H9 (cell line): ENCODE measurements at regions not wholly inside any gene's neighbourhood (a gene's known extent, or its start where the extent isn't known, plus 50 kb on each side); places are given as distances from the start of the nearest gene placed in this dataset.

Experiments used
- DNase-seq: peaks from one replicate; pipeline ENCODE4 v3.0.0-alpha.2; 2017
- H2AFZ ChIP-seq: one replicate; pipeline ENCODE4 v1.6.1; 2013; ENCODE audit warnings: mild to moderate bottlenecking, low read length, control low read depth, moderate library complexity
- H2AK5ac ChIP-seq: 2 replicates; pipeline ENCODE4 v1.6.1; 2013; ENCODE audit warnings: low read length, control low read depth, mixed read lengths; ENCODE audit not compliant: insufficient read length
- H2BK120ac ChIP-seq: one replicate; pipeline ENCODE4 v1.6.1; 2013; ENCODE audit warnings: low read depth, mild to moderate bottlenecking, low read length, control low read depth, inconsistent platforms; ENCODE audit not compliant: poor library complexity, severe bottlenecking
- H2BK12ac ChIP-seq: 2 replicates; pipeline ENCODE4 v1.6.1; 2013; ENCODE audit warnings: low read length, control low read depth, mixed read lengths, low read depth; ENCODE audit not compliant: insufficient read length
- H2BK15ac ChIP-seq: 2 replicates; pipeline ENCODE4 v1.6.1; 2013; ENCODE audit warnings: low read depth, low read length, control low read depth
- H2BK20ac ChIP-seq: one replicate; pipeline ENCODE4 v1.6.1; 2013; ENCODE audit warnings: low read depth, mild to moderate bottlenecking, low read length, control low read depth, inconsistent platforms; ENCODE audit not compliant: poor library complexity, severe bottlenecking
- H2BK5ac ChIP-seq: 2 replicates; pipeline ENCODE4 v1.6.1; 2013; ENCODE audit warnings: low read length, control low read depth, mixed read lengths; ENCODE audit not compliant: insufficient read length
- H3K14ac ChIP-seq: 2 replicates; pipeline ENCODE4 v1.6.1; 2013; ENCODE audit warnings: low read length, control low read depth; ENCODE audit not compliant: insufficient read depth
- H3K18ac ChIP-seq: 2 replicates; pipeline ENCODE4 v1.6.1; 2013; ENCODE audit warnings: low read depth, mild to moderate bottlenecking, mixed read lengths, low read length, control low read depth; ENCODE audit not compliant: insufficient read length
- H3K23ac ChIP-seq: 2 replicates; pipeline ENCODE4 v1.6.1; 2013; ENCODE audit warnings: low read length, control low read depth, mixed read lengths, low read depth; ENCODE audit not compliant: insufficient read length
- H3K23me2 ChIP-seq: 2 replicates; pipeline ENCODE4 v1.6.1; 2013; ENCODE audit warnings: low read depth, mild to moderate bottlenecking, mixed read lengths, low read length, control low read depth; ENCODE audit not compliant: insufficient read length, poor library complexity, severe bottlenecking
- H3K27ac ChIP-seq: 2 replicates; pipeline ENCODE4 v1.5.1; 2013; ENCODE audit warnings: low read length, control low read depth, mixed read lengths, low read depth; ENCODE audit not compliant: insufficient read length
- H3K27me3 ChIP-seq: 2 replicates; pipeline ENCODE4 v1.6.1; 2013; ENCODE audit warnings: low read length, control low read depth, inconsistent platforms; ENCODE audit not compliant: insufficient read depth
- H3K4ac ChIP-seq: 2 replicates; pipeline ENCODE4 v1.6.1; 2013; ENCODE audit warnings: low read depth, mild to moderate bottlenecking, control low read depth, inconsistent platforms, low read length, moderate library complexity
- H3K4me1 ChIP-seq: 2 replicates; pipeline ENCODE4 v1.6.1; 2013; ENCODE audit warnings: low read length, control low read depth, inconsistent platforms; ENCODE audit not compliant: insufficient read depth
- H3K4me2 ChIP-seq: 2 replicates; pipeline ENCODE4 v1.6.1; 2013; ENCODE audit warnings: low read length, control low read depth, mixed read lengths; ENCODE audit not compliant: insufficient read length, insufficient read depth
- H3K56ac ChIP-seq: 2 replicates; pipeline ENCODE4 v1.6.1; 2013; ENCODE audit warnings: low read depth, mild to moderate bottlenecking, mixed read lengths, low read length, control low read depth; ENCODE audit not compliant: insufficient read length
- H3K79me1 ChIP-seq: 2 replicates; pipeline ENCODE4 v1.6.1; 2013; ENCODE audit warnings: low read depth, mild to moderate bottlenecking, moderate library complexity, low read length, control low read depth, inconsistent platforms; ENCODE audit not compliant: insufficient read depth, poor library complexity, severe bottlenecking
- H3K79me2 ChIP-seq: 2 replicates; pipeline ENCODE4 v1.6.1; 2013; ENCODE audit warnings: low read length, control low read depth, inconsistent platforms; ENCODE audit not compliant: insufficient read depth
- H3K9ac ChIP-seq: 2 replicates; pipeline ENCODE4 v1.6.1; 2013; ENCODE audit warnings: low read length, control low read depth, mixed read lengths; ENCODE audit not compliant: insufficient read length; ENCODE audit errors: extremely low read depth
- H3K9me3 ChIP-seq: one replicate; pipeline ENCODE4 v1.6.1; 2013; ENCODE audit warnings: low read depth, low read length, inconsistent platforms; ENCODE audit not compliant: control insufficient read depth
- H3T11ph ChIP-seq: one replicate; pipeline ENCODE4 v1.6.1; 2013; ENCODE audit warnings: mild to moderate bottlenecking, low read length, control low read depth, inconsistent platforms
- H4K20me1 ChIP-seq: one replicate; pipeline ENCODE4 v1.6.1; 2013; ENCODE audit not compliant: control insufficient read depth, insufficient read length, insufficient read depth
- H4K5ac ChIP-seq: 2 replicates; pipeline ENCODE4 v1.6.1; 2013; ENCODE audit warnings: low read depth, mild to moderate bottlenecking, mixed read lengths, low read length, control low read depth; ENCODE audit not compliant: insufficient read length
- H4K8ac ChIP-seq: replicated peaks from 2 replicates; pipeline ENCODE4 v1.6.1; 2013; ENCODE audit warnings: low read length, control low read depth, mixed read lengths, low read depth; ENCODE audit not compliant: insufficient read length
- H4K91ac ChIP-seq: 2 replicates; pipeline ENCODE4 v1.6.1; 2013; ENCODE audit warnings: low read depth, mild to moderate bottlenecking, moderate library complexity, mixed read lengths, low read length, control low read depth; ENCODE audit not compliant: insufficient read length
- H3K27ac Mint-ChIP-seq, 3 experiments: 2 replicates in 2 of 3; 3 replicates in 1 of 3; pipeline ENCODE4 v1.8.0; 2020 to 2021; ENCODE audit warnings: mixed read lengths in 3 of 3, mild to moderate bottlenecking in 1 of 3, moderate library complexity in 1 of 3
- H3K27me3 Mint-ChIP-seq: 2 replicates; pipeline ENCODE4 v1.8.0; 2021; ENCODE audit warnings: low read depth, mild to moderate bottlenecking, moderate library complexity, mixed read lengths
- H3K36me3 Mint-ChIP-seq, 3 experiments: 2 replicates in 2 of 3; 3 replicates in 1 of 3; pipeline ENCODE4 v1.8.0; 2020 to 2021; ENCODE audit warnings: low read depth in 3 of 3, mixed read lengths in 3 of 3; ENCODE audit not compliant: insufficient read depth in 1 of 3
- H3K4me1 Mint-ChIP-seq, 2 experiments: 2 replicates each; pipeline ENCODE4 v1.8.0; 2020; ENCODE audit warnings: mixed read lengths in 2 of 2
- H3K4me3 Mint-ChIP-seq, 2 experiments: 2 replicates in 1 of 2; 3 replicates in 1 of 2; pipeline ENCODE4 v1.8.0; 2020 to 2021; ENCODE audit warnings: mild to moderate bottlenecking in 2 of 2, mixed read lengths in 2 of 2, moderate library complexity in 1 of 2
- H3K9me3 Mint-ChIP-seq, 2 experiments: 2 replicates in 1 of 2; 3 replicates in 1 of 2; pipeline ENCODE4 v1.8.0; 2020; ENCODE audit warnings: mild to moderate bottlenecking in 2 of 2, mixed read lengths in 2 of 2, moderate library complexity in 1 of 2
- WGBS: extraction: QIAGEN DNeasy Blood & Tissue Kit; methylation state at CpG from one replicate; pipeline ENCODE4 v1.1.7; 2013; ENCODE audit warnings: missing lambda C conversion rate, low lambda C conversion rate, mixed read lengths; ENCODE audit not compliant: insufficient read length; ENCODE audit errors: extremely low coverage; 5-methylcytosine and 5-hydroxymethylcytosine counted together
- TF ChIP-seq, protein P1 (sequence below): fragments of 200-600 bp; sonication (generic); conservative IDR thresholded peaks from 3 replicates; pipeline ENCODE4 v1.8.0; 2021; ENCODE audit warnings: antibody characterized with exemption, mild to moderate bottlenecking

DNA sequence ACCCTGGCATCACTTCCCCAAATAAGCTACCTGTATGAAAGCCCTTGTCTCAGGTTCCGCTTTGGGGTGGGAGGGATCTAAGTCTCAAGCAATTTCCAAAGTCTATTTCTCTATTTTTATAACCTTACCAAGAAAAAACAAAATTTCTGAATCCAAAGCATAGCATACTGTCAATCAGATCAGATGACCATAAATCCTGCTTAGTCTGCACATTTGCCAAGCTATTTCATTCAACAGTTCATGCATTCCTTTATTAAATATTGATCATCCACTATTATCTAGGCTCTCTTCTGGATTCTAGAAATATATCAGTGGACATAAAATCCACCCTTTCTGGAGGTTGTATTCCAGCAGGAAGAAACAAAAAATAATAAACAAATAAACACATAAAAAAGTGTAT lies 263.5 kb upstream of the USP15 start:
- H2BK20ac ChIP-seq: no peak overlapping the region
- TF ChIP-seq, protein P1, sequence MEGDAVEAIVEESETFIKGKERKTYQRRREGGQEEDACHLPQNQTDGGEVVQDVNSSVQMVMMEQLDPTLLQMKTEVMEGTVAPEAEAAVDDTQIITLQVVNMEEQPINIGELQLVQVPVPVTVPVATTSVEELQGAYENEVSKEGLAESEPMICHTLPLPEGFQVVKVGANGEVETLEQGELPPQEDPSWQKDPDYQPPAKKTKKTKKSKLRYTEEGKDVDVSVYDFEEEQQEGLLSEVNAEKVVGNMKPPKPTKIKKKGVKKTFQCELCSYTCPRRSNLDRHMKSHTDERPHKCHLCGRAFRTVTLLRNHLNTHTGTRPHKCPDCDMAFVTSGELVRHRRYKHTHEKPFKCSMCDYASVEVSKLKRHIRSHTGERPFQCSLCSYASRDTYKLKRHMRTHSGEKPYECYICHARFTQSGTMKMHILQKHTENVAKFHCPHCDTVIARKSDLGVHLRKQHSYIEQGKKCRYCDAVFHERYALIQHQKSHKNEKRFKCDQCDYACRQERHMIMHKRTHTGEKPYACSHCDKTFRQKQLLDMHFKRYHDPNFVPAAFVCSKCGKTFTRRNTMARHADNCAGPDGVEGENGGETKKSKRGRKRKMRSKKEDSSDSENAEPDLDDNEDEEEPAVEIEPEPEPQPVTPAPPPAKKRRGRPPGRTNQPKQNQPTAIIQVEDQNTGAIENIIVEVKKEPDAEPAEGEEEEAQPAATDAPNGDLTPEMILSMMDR: no peak

More for the DNA sequence above, 263.5 kb upstream of the USP15 start:
- H4K91ac ChIP-seq: no peak overlapping the region
- no peak overlapping the region for H2AK5ac ChIP-seq
- no peak for DNase-seq
- H3K9me3 ChIP-seq: no peaks in the 10 kb centered on the region
- no peak overlapping the region for H3K18ac ChIP-seq
- H3K4me3 Mint-ChIP-seq: no peak overlapping the region
- no peak overlapping the region for H2BK15ac ChIP-seq
- no peaks in the 10 kb centered on the region for H3K9me3 Mint-ChIP-seq
- H2AFZ ChIP-seq: no peak overlapping the region
- no peaks in the 10 kb centered on the region for H3K79me2 ChIP-seq
- no peak overlapping the region for H2BK5ac ChIP-seq
- no peak overlapping the region for H4K8ac ChIP-seq
- H3K56ac ChIP-seq: no peak overlapping the region
- H3K36me3 Mint-ChIP-seq: no peaks in the 10 kb centered on the region
- H3K79me1 ChIP-seq: no peaks in the 10 kb centered on the region
- H3K14ac ChIP-seq: no peak overlapping the region
- no peak overlapping the region for H3K9ac ChIP-seq
- no CpG with 5 or more reads among the region's 1 CpG for WGBS
- no peaks in the 10 kb centered on the region for H3K27me3 Mint-ChIP-seq
- H3K4me1 ChIP-seq: no peaks in the 10 kb centered on the region
- no peak overlapping the region for H3K4ac ChIP-seq
- no peak overlapping the region for H3K23ac ChIP-seq
- H3T11ph ChIP-seq: no peak overlapping the region
- H3K27ac ChIP-seq: no peak overlapping the region
- H3K4me2 ChIP-seq: no peak overlapping the region
- H4K5ac ChIP-seq: no peak overlapping the region
- H2BK120ac ChIP-seq: no peak overlapping the region
- no peaks in the 10 kb centered on the region for H4K20me1 ChIP-seq
- H3K23me2 ChIP-seq: no peaks in the 10 kb centered on the region
- no peaks in the 10 kb centered on the region for H3K4me1 Mint-ChIP-seq
- no peak overlapping the region for H3K27ac Mint-ChIP-seq
- H3K27me3 ChIP-seq: no peaks in the 10 kb centered on the region
- H2BK12ac ChIP-seq: no peak overlapping the region
